T-helper 2 cell treated with Interferon-gamma antibody and Interleukin-4, amounts not matched to agents 100 ng/mL and 5 ng/mL, for 36 hours (primary cell): ENCODE measurements at regions not wholly inside any gene's neighbourhood (a gene's known extent, or its start where the extent isn't known, plus 50 kb on each side); places are given as distances from the start of the nearest gene placed in this dataset.

Experiments used
- intact Hi-C: fragments of 100-400 bp; cut with micrococcal nuclease; formaldehyde crosslinking; loops from one replicate; pipeline ENCODE4 v1.15.1; 2023

DNA sequence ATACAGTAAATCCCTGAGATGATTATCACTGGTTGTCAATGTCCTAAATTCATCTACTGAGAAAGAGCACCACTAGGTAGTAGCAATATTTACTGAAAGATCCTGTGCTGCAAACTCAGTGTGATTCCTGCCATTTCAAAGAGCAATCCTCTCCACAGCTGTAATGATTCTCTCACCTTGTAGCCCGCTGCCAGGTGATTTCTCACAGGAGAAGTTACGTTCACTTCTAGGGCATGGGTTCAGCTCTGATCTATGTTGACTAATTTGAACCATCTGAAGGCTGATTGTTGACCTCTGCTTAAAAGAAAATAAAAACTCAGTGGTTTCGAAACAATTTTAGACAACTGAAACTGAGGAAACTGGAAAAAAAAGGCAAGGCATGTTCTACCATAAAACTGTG is 197.0 kb downstream of the FAT4 start:
- intact Hi-C loops, result no loop called here

DNA sequence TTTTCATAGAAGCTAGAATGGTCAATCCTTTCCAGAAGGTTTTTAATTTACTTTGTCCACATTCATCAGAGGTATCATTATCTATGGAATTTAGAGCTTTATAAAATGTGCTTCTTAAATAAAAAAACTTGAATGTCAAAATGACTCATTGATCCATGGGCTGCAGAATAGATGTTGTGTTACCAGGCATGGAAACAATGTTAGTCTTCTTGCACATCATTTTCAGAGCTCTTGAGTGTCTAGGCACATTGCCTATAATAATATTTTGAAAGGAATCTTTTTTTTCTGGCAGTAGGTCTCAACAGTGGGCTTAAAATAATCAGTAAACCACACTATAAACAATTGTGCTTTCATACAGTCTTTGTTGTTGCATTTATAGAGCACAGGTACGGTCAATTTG is 200.3 kb downstream of the FAT4 start:
- intact Hi-C loops, result no loop called here

DNA sequence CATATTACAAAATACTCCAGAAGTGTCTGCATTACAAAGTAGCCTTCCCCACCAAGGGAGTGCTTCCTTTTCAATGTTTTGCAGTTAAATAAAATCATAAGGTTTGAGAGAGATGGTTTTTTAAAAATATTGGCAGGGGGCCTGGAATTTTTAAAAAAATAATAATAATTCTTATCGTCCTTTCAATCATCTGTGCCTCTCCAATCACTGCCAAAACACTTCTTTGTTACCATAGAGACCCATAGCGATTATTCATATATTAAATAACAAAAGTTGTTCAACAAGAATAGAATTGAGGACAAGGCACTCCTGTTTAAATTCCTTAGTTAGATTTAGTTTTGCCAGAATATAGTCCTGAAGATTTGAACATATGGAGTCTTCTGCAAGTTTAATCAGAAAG is 203.1 kb downstream of the FAT4 start:
- intact Hi-C loops, result no loop called here

DNA sequence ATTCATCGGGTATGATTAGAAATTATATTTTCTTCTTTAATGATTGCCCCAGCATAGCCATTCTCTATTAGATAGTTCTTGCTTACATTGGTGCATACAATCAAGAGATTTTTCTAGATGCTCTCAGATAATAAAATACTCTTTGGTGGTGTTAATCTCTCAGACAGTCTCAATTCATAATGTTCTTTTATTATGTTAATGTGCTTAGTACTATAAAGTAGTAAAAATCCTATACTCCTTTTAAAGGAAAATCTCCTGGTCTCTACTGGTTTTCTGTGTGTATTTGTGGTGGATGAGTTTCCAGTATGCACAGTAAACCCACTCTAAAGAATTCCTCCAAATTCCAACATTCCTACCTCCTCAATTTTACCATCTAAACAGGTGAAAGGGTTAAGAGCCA is 203.5 kb downstream of the FAT4 start:
- intact Hi-C loops, result no loop called here

DNA sequence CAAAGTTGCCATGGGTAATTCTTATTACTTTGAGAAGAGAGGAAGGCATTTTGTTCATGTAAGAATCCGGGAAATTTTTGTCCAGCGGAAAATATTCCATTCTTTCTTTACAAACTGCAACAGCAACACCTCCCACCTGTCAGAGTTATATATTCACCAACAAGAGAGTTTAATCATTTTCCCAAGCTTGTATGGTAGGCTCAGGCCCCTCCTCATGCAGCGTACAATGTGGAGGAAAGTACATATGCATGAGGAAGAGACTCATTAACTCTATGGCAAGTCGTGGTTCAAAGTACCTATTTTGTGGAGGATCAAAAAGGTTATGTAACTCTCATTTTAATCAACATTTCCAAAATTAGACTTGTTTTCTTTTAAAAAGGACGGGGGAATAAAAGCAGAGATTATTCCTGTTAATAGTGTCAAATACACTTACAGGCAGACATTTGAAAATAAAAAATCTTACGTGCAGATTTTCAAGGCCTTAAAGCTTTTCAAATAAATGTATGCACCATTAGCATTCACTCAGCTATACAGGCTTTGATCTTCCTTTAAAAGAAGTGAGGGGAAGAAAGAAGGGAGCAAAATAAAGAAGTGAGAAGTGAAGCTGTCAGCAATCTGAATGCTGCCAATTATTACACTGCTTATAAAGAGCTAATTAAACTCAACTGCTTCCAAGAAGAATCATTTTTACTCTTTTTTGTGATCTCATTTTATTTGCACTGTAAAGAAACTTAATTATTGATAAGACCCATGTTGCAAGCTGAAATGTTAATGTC is 204.8 kb downstream of the FAT4 start:
- intact Hi-C loops, result no loop called here

DNA sequence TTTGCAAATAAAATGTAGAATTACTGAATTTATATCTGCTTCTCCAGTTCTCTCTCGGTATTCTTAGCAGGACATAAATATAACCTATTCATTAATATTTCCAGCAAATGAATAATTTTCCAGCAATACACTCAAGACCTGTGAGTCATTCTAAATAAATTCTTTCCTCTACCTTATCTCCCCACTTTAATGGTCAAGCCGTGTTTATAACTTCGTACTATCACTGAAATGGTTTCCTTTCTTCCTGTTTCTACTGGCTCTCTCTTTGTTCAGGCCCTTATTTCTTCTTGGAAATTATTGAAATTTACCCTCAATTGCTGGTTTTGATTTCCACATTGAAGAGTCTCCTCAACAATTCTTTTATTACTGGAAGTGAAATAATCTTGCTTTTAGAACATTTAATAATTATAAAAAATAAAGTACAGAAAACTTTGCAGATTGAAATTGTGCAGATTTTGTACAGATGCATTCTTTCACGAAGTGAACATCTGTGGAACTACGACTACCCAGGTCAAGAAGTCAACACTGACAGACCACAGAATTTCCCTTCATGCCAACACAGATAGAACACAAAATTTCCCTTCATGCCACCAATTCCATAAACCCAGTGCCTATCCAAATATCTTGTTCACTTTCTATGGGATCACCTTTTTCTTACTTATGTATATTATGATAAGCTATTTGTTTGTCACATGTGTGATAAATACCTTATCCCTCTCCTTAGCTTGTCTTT is 205.7 kb downstream of the FAT4 start:
- intact Hi-C loops, result no loop called here

DNA sequence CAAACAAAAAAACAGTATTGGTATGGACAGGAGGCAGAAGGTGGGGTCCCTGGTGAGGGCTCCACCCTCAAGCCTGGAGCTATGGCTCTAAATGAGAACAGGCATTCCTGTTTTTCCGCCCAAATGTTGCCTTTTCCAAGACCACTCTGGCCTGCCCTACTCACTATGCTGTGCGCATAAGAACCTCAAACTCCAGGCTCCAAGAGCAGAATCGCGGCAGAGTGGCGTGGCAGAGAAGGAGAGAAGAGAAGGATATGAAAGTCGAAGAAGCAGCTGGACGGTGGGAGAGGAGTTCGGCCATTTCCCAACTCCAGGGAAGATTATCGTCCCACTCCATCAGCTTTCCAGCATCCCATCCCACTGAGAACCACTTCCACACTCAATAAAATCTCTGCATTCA is 207.8 kb downstream of the FAT4 start:
- intact Hi-C loops, result no loop called here

DNA sequence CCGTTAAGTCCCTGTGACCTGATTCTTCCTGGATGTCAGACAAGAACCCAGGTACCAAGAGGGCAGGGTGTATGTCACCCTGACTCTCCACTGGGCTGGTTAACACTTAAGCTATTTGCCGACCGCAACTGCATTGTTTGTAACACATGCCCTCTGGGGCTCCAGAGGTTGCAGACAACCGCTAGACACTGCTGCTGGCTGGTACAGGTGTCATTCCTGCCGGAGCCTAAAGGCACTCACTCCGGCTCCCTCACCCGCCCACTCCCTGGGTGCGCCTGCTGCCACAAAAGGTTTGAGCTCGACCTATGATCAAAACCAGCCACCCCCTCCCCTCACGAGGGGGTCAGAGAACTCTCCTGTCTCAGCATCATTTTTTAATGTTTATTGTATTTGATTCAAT is 208.2 kb downstream of the FAT4 start:
- intact Hi-C loops, result no loop called here

DNA sequence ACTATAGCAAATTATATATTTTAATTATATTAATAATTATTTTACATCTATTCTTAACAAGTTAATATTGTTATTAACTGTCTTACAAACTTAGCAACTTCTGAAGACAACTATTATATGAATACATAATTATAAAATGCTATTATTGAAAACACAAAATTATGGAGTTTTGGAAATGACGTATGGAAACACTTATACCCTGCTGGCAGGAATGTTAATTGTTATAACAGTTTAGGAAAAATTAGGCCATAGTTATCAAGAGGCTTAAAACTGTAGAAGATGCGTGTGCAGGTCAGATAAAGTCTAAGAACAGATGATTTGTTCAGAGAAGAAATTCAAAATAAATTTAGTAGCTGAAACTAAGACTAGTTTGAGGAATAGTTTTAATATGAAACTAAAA is 211.7 kb downstream of the FAT4 start:
- intact Hi-C loops, result no loop called here

DNA sequence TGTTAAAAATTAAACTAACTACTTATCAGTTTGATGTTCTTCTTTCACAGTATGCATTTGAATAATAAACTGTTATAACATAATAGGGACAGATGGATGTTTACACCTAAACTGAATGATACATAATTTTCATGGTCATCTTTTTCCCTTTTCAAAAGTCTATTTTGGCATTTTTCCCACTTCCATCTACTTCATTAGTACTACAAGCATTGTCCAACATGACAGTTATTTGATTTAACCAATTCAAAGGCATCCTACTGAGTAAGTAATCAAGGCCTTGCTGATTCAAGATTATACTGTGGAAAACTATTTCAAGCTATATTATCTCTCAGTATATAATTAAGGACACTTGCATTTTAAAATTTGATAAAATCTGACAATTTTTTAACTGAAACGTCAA is 212.9 kb downstream of the FAT4 start:
- intact Hi-C loops, result no loop called here

DNA sequence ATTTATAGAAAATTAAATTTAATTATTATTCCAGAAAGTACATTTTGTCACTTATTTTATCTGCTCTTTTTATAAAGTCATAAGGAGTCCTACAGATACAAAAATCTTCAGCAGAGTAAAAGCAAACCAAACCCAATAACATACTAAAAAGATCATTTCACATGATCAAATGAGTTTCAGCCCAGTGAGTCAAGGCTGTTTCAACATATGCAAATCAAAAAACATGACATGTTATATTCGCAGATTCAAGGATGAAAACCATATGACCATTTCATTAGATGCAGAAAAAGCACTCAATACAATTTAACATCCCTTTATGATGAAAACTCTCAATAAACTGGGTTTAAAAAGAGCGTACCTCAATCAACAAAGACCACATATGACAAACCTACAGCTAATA is 214.3 kb downstream of the FAT4 start:
- intact Hi-C loops, result no loop called here

DNA sequence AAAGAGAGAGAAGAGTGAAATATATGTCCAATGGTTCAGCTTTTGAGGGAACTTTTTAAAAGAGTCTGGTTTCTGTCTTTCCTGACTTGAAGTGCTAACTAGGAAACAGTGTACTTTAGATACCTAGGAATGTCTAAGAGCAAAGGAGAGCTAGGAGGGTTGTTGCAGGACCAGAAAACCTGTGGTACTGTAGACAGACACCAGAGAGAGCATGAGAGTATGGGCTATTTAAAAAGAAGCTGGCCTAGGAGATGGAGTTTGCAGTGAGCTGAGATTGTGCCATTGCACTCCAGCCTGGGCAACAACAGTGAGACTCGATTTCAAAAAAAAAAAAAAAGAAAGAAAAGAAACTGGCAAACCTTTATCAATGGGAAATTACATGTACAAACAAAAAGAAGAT is 223.9 kb downstream of the FAT4 start:
- intact Hi-C loops, result no loop called here

DNA sequence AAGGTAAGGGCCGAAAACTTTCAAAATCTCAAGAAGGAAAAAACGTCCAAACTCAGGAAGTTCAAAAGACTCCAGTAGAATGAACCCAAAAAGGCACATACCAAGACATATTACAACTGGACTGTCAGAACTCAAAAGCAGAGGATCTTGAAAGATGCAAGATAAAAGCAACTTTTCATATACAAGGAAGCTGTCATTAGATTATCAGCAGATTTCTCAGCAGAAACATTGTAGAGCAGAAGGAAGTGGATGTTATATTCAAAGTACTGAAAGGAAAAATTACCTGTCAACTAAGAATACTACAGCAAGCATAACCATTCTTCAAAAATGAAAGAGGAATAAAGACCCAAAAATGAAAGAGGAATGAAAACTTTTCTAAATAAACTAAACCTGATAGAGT is 224.9 kb downstream of the FAT4 start:
- intact Hi-C loops, result no loop called here

DNA sequence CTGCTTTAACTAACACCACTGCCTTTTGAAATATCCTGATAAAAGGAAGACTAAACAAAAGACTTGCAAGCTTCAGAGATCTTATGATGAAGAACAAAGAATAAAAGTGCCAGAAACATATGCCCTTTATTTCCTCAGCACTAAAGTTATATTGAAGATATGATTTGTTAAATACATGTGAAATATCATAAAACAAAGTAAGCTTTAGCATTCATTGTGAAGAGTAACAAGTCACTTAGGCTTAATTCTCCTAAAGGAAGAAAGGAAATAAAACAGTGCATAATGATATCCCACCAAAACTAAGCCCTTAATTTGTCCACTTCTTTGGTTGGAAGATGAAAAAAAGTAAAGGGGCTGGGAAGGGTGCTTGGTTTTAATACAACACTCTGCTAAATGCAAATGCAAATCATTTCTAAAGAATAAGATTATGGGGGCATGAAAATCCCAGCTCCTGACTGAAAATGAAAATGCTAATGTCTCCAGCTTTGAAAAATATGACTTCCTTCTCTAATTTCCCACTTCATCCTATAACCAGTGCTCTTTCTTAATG is 227.2 kb downstream of the FAT4 start:
- intact Hi-C loops, result no loop called here

DNA sequence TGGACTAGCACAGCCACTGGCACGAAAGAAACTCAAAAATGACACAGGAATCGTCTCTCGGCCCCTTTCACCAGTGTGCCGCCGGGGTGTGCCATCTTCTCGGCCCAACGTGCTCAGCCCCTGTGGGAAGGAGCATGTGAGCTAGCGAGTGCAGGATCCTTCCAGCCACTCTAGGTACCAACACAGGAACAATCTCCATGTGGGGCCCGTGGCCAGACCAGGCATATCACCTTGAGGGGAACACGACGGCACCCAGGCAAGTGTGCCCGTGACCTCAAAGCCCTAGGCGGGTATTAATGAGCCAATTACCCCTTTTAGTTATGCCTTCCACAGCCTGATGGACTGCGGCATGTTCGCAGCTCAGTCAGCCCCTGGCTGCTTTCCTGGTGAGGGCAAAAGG is 231.5 kb downstream of the FAT4 start:
- intact Hi-C loops, result no loop called here

DNA sequence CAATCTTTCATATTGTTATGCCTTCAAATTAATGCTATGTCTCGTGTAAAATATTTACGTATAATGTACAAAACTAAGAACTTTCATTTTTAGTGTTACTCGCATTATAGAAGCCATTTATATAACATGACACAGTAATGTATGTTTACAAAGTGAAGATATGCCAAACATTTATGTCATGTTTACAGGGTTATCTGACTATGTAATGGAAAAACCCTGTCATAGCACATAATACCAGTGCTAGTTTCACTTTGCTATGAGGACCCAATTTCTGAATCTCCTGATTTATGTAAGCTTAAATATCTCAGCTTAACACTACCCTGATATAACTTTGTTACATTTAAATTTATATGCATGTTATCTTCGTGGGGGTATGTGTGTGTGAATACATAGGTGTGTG is 233.1 kb downstream of the FAT4 start:
- intact Hi-C loops, result no loop called here

DNA sequence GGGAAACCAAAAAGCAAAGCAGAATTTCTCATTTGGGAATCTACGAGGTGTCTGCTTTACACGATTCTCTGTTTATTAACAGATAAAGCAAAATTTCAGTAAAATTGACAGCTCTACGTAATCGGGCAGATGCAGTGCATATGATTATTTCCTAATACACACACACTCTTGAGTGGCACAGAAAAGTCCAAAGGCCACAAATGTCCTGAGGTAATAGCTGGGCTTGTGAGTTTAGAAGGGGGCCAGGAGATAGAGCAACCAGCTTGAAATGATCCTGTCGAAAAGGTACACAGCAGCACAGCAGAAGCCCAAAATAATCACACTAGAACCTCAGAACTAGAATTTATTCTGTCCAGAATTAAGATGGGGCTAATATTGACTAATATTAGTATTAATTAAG is 236.0 kb downstream of the FAT4 start:
- intact Hi-C loops, result no loop called here

DNA sequence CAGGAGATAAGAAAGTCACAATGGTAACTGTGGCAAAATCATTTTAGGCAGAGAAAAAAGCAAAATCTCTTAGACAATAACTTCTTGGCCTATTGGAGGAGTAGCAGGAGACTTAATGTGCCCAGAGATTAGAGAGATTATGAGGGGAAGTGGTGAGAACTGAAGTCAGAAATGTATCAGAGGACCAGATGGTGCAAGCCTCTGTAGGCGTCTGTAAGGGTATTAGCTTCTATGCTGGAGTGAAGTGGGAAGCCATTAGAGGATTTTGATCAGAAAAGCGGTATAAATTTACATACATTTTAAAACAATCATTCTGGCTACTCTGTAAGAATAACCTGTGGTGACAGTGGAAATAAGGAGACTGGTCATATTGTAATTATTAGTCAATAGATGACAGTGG is 236.7 kb downstream of the FAT4 start:
- intact Hi-C loops, result no loop called here

DNA sequence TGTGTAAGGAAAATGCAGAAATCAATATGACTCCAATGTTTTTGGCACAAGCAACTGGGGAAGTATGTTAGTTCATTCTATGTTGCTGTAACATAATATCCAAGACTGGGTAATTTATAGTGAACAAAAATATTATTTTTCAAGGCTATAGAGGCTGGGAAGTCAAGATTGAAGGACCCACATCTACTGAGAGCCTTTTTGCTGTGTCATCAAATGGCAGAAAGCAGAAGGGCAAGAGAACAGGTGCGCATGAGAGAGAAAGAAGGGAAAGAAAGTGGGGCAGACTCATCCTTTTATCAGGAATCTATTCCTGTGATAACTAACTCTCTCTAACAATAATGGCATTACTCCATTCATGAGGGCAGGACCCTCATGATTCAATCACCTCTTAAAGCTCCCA is 237.2 kb downstream of the FAT4 start:
- intact Hi-C loops, result no loop called here

DNA sequence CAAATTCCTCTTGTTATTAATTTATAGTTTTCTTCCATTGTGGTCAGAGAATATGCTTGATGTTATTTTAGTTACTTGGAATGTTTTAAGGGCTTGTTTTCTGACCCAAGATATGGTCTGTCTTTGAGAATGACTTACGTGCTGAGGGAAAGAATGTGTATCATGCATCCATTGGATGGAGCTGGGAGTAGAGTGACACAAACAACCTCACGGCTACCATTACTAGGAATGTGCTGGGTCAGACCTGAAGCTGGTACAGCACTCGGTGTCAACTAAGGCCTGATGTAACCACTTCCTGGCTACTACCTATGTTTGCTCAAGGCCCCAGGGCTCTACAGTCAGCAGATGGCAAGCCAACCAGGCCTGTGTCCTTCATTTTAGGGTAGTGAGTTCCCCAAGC is 257.8 kb downstream of the FAT4 start:
- intact Hi-C loops, result no loop called here

DNA sequence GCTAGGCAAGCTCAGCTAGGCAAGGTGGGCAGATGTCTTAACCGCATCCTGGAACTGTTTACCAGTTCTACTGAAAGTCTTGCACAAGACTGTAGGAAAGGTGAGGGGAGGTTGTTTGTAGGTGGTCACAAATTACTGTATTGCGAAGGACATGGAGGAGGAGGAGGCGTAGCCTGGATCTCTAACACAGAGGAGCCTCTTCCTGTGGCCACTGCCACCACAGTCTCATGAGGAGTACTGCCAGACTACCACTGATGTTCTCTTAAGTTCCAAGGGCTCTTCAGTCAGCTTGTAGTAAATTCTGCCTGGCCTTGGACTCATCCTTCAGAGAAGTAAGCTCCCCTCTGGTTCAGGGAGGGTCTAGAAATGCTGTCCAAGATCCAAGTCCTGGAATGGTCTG is 258.6 kb downstream of the FAT4 start:
- intact Hi-C loops, result no loop called here

DNA sequence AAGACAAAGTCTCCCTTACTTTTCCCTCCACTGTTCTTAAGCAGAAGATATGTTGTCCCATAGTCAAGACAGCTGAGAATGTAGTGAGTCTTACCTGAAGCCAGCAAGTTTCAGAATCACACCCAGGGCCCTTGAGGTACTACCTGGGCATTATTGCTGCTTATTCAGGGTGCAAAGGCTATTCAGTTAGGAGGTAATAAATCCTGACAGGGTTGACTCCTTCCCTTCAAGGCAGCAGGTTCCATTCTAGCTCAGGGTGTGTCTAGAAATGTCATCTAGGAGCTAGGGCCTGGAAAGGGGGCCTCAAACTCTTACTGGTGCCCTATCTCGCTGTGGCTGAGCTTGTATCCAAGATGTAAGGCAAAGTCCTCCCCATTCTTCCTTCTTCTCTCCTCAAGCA is 259.0 kb downstream of the FAT4 start:
- intact Hi-C loops, result no loop called here

DNA sequence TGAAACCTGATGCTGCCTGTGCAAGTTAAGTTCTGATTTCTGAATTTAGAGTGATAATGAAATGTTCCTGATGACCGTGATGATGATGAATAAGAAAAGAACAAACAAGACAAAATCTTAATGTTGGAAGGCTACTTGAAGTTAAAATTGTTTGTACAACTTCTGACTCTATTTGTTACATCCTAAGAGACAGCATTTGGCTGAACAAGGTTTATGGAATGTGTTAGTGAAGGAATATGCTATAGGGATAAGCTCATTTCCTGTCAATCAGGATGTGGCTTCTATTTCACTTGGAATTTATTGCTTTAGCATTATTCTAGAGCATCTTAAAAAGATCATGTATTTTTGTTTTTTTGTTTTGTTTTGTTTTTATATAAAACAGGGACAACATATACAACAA is 267.5 kb downstream of the FAT4 start:
- intact Hi-C loops, result no loop called here
